HPDE6-E6E7 (cell line): ENCODE measurements at regions not wholly inside any gene's neighbourhood (a gene's known extent, or its start where the extent isn't known, plus 50 kb on each side); places are given as distances from the start of the nearest gene placed in this dataset.

Experiments used
- DNase-seq: peaks from one replicate; pipeline ENCODE4 v3.0.0; 2011; ENCODE audit warnings: missing footprints; ENCODE audit errors: extremely low spot score

DNA sequence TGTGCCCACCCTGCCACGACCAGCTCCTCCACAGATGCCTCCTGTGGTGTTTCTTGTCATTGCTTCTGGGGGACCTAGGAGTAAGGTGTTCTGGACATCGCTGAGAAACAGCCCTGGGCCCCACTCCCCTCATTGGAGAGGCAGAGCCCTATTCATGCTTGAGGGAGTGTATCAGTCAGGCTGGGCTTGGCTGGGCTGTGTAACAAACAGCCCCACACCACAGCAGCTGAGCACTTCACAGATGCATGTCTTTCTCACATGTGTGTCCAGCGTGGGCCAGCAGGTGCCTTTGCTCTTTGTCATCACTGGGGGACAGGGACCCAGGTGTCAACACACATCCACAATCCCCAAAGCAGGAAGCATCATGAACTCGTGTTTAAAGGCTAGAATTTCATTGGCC, 65.1 kb upstream of the FBRSL1 start:
- no peak for DNase-seq

DNA sequence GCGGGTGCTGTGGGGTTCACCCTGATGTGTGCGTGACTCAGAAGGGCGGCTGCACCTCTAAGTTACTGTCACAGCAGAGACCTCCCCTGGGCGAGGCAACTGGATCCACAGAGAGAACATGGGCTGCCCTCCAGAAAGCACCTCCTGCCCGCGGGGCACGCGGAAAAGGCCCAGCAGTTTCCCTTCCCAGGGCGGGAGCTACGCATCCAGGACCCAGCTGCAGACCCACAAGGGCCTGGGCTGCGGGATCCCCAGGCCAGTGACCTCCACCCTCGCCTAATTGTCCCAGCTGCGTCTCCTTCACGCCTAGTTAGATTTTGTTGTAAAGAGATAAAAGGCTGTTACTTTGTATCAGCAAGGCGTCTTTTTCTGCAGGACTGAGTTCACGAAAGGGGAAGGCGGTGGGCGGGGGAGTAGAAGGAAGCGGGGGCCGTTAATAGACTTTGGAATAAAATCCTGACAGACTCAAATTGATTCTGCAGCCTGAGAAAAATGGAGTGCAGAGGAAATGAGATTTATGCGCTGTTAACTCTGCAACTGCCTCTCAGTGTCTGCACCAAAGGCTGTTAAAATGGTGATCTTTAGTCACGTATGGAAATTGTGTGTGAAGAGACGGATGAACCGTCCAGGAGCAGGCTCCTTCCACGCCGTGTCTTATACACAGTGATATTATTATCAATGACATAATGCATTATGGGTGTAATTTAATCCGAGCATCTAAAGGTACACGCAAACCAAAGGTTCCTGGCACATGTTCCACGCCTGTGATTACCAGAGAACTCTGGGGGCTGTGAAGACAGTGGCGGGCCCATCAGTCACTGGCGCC, 65.9 kb upstream of the FBRSL1 start:
- no peak for DNase-seq

DNA sequence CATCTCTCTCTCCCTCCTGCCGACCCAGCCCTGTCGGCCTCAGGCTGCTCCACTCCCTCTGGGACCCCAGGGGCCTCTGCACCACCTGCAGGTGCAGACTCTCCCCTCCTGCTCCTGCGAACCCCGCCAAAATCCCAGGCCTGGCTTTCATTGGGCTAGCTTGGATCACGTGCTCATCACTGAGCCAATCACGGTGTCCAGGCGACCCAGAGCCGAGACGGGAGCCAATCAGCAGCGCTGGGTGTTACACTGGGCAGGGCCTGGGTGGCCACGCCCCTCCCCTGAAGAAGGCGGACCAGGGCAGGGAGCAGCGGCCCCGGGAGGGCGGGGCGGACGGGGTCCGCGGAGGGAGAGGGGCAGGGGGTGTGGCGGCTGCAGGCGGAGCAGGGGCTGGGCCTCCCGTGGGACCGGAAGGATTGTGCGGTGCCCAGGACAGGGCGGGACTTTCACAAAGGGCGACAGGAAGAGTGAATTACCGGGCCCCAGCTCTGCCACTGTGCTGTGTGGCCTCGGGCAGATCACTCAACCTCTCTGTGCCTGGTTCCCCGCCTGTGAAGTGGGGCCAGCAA, 66.6 kb upstream of the FBRSL1 start:
- no peak for DNase-seq

DNA sequence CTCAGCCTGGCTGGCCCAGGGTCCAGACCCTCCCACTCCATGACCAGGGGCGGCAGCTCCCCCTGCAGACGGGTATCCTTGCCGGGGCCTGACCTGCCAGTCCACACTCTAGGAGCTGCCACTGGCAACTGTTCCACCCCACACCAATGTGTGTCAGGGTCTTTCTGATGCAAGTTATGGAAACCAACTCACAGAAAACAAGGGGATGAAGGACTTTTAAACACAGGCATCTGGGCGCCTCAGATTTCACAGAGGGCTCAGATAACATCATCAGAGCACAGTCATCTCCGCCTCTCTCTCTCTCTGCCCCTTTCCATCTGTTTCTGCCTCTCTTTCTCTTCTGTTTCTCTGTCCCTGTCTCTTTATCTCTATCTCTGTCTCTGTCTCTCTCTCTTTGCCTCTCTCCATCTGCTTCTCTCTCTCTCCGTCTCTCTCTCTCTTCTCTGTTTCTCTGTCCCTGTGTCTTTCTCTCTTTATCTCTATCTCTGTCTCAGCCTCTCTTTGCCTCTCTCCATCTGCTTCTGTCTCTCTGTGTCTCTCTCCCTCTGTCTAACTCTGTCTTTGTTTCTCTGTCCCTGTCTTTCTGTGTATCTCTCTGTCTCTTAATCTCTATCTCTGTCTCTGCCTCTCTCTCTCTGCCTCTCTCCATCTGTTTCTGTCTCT, 67.4 kb upstream of the FBRSL1 start:
- no peak for DNase-seq

DNA sequence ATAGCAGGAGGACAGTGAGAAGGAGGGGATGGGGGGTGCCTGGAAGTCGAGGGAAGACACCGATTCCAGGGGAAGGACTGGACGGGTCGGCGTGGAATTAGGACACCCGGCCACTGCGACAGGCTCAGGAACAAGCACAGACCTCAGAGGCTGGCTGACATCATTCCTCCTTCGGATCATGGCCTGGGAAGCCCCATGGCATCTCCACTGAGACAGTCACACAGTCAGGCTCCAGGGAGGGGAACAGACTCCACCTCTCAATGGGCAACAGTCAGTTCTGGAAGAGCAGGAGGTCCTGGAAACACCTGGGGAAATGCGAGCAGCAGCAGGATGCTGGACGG, 67.9 kb upstream of the FBRSL1 start:
- DNase-seq, result no peak

DNA sequence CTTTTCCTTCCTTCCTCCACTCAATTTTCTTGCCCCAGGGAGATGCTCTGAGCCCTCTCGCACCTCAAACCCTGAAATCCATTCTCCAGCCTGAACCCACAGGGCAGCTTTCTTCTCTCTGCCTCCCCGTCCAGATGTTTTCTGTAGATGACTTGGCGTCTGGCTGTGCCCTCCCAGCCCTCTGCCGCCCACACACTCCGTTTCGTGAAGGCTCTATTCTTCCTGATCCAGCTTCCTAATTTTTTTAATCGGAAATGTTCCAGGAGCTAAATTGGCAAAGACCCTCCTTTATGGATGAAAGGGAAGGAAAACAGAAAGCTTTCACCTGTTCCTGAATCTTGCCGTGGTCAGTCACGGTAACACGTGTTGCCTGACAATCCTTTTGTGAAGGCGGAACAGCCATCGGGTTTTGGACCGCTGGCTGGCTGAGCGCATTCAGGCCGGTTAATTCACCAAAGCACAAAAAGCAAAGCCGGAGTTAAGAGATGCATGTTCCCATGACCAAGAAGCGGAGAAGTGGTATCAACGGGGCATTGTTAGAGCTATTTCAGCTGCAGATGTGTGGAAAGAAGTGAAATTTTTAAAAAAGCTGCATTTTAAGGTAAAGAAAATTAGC, 70.2 kb upstream of the FBRSL1 start:
- no peak for DNase-seq

DNA sequence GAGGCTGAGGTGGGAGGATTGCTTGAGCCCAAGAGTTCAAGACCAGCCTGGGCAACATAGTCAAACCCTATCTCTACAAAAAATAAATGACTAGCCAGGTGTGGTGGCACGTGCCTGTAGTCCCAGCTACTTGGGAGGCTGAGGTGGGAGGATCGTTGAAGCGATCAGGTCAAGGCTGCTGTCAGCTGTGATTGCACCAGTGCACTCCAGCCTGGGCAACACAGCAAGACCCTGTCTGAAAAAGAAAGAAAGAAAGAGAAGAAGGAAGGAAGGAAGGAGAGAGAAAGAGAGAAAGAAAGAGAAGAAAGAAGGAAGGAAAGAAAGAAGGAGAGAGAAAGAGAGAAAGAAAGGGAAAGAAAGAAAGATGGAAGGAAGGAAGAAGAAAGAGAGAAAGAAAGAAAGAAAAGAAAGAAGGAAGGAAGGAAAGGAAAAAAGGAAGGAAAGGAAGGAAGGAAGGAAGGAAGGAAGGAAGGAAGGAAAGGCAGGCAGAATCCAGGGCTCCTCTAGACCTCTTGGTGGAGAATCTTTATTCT, 71.5 kb upstream of the FBRSL1 start:
- DNase-seq, result no peak

DNA sequence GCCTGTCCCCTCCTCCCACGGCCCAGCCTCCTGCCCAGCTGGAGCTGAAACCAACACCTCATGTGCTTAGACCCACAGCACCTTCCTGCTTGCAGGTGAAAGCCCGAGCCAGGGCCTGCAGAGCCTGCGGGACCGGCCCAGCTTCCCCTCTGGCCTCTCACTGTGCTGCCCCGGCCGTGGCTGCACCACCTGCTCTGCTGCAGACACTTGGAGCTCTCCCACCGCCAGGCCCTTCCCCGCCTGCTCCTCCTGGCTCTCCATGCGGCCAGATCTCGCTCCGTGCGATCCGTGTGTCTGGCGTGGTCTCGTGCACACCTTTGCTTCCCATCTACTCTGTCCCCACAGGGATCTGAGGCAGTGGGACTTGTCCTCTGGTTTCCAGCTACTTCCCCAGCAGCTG, 72.2 kb upstream of the FBRSL1 start:
- DNase-seq, result no peak

DNA sequence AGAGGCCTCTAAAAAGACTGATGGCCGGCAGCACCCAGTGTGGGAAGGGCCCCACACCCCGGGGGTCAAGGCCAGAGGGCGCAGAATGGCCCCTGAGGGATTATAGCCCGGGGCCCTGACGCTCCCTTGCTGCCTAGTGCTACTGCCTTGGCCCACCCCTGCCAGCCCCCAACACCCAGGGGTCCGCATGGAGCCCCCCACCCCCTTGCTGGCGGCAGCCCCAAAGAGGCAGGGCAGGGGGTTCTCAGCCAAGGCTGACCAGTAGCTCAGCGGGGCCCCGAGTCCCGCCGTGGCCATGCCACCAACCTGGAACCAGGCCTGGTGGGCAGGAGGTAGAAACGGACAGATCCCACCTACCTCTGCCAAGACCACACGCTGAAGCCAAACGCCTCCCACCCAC, 73.1 kb upstream of the FBRSL1 start:
- no peak for DNase-seq

DNA sequence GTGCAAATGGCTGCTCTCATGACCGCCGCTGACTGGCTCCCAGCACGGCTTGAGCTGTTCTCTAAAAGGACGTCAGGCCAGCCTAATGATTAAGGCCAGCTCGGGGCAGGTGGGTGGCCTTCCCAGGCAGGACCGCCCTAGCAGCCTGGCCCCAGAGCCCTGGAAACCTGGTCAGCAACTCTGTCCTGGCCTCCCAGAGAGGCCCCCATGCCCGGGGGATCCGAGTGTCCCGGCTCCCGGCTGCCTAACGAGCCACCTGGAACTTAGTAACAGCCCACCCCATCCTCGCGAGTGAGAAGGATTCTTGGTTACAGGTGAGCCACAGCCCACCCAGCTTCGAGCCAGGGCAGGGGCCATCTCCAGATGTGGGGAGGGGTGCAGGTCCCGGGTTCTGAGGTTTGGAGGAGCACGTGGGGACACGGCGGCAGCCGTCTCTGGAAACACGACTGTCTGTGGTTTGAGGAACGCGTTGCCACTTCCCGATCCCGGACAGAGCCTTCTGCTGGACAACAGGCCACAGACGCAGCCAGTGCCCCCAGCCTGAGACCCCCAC, 73.8 kb upstream of the FBRSL1 start:
- no peak for DNase-seq

DNA sequence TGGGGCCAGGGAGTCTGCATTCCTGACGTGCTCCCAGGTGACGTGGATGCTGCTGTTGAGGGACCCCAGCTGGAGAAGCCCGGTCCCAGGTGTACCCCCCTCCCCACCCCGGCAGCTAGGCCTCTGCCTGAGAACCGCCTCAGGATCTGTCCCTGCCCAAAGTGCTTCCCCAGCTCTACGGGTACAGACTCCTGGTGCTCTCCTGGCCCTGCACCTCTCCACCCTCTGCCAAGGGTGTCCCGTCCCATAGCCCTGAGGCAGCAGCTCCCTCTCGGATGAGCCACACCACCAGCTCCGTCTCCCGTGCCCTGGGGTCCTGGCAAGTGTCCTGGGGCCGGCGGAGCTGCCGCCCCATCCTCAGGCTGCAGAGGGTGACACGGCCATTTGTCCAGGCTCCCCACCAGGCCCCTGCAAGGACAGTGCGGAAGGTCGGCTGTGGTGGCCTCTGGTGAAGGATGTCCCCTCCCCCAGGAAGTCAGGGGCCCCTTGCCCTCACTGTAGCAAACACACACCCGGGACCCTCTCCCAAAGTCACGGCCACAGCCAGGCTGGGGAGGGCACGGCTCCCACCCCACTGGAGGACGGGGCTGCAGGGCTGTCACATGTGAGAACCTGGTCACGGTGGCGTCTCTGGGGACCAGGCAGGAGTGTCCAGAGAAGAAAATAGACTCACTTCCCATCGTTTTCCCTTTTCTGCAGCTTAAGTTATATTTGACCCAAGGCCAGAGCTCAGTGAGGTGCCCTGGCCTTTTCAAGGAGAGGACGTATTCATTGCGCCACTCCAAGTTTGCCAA, 74.4 kb upstream of the FBRSL1 start:
- no peak for DNase-seq

DNA sequence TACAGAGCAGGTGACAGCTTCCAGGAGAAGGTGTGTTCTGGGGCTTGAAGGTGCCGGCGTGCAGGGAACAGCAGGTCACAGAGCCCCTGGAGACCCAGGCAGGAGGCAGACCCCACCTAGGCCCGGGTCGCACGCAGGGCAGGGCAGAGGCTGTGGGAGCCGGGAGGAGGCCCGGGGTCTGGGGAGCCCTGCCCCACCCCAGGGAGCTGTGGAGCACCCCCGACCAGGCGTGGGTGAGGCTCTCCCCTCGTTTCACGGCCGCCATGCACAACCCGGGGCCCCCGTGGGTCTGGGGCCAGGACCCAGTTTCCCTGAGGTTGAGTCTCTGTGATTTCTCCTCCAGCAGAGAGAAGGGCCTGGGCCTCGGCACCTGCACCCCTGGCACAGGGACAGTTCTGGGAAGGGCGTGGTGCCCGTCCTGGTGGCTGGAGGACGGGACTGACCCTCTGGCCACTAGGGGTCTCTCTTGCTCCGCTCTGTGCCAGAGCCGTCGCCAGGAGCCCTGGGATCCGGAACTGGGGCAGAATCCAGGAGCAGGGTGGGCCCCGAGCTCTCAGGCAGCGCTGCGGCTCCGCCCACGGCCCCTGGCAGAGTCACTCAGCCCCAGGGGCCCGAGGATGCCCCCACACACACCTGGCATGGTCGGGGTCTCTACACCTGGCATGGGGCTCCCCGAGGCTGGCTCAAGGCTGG, 75.2 kb upstream of the FBRSL1 start:
- peak; percentile 89 for DNase-seq

DNA sequence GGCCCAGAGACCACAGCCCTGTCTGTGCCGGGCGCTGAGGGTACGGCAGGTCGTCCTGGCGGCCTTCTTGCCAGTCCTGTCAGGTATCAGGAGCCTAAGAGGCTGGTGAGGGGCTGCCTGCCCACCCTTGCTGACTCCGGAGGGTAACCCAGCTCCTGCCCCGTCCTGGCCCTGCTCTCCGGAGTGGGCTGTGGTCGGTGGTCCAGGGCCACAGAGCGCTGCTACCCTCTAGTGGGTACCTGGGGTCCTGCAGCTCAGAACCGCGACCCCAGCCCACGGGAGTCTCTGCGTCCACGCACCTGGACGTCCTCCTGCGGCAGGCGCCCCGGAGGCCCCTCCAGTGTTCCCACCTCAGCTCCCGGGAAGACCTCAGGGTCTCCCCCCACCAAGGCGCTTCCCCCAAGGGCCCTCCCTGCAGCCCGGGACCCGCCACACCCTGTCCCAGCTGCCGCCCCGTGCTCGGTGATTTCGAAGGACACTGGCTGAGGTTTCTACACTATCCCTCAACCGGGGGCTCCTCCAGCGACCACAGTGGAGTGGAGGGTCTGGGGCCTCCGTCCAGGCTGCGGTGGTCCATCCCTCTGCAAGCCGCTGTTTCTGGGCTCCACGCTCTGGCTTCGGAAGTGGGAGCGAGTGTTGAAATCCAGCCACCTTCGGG, 75.9 kb upstream of the FBRSL1 start:
- no peak for DNase-seq

DNA sequence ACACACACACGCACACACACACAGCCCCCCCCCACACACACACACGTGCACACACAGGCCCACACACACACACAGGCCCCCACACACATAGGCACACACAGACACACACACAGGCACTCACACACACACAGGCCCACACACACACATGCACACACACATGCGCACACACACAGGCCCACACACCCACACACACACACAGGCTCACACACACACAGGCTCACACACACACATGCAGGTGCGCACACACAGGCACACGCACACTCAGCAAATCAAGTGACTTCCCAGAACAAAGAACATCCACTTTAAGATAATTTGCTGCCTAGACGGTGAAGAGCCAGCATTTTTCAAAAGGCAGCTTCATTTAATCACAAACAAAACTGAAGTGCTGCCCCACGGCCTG, 78.5 kb upstream of the FBRSL1 start:
- no peak for DNase-seq

DNA sequence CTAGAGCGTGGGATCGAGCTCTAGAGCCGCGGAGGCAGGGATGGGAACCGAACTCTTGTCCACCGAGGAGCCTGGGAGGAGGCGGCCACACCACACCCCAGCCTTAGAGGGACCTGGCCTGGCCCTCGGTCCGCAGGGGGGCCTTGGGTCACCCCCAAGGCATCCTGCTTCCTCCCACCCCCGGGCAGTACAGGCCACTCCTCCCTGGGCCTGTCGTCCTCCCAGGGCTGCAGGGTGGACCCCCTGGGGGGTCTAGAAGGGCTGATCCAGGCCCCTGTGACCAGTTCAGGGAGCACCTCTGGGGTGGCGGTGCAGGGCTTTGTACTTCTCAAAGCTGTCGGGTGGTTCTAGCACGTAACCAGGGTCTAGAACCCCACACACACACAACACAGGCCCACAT, 79.1 kb upstream of the FBRSL1 start:
- no peak for DNase-seq

DNA sequence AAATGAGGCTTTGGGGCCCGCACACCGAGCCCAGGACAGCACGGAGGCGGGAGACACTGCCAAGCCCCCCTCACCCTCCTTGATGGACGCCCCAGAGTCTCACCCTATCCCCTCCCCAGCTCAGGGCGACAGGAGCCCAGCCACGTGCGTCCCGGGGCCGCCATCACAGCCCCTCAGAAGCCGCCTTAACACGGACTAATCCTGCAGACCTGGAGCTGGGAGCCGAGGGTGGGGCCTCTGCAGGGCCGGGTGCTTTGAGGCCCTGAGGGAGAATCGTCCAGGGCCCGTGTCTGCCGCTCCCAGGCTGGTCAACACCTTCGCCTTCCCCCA, 79.7 kb upstream of the FBRSL1 start:
- no peak for DNase-seq

DNA sequence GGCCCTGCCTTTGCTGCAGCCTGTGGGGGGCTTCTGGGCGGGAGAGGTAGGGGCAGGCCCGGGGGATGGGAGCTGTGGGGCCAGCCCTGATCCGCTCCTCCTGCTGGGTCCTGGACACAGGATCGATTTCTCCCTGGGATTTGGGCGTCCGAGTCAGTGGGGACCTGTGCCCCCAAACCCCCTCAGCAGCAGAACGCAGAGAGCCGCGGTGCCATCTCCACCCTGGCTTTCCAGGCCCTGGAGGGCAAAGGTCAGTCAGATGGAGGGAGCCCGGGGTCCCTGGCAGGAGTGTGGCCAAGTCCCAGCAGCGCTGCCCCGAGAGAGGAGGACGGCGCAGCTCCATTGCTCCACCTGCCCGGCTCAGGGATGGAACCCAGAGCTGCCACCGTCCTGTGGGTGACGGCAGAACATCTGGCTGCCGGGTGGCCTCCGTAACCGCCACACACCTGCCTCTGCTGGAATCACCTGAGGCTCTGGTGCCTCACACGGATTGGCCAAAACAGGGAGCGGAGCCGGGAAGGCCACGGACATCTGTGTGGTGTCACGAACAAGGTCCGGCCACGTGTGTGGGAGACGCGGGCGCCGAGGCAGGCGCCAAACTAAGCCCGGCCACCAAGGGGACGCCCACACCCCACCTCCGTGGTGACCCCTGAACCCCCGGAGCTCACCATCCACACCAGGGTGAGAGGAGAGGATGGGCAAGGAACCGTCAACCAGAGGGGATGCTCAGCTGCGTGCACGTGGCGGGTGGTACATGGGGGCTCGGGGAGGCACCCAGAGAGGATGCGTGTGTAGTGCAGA, 80.3 kb upstream of the FBRSL1 start:
- DNase-seq, result no peak

DNA sequence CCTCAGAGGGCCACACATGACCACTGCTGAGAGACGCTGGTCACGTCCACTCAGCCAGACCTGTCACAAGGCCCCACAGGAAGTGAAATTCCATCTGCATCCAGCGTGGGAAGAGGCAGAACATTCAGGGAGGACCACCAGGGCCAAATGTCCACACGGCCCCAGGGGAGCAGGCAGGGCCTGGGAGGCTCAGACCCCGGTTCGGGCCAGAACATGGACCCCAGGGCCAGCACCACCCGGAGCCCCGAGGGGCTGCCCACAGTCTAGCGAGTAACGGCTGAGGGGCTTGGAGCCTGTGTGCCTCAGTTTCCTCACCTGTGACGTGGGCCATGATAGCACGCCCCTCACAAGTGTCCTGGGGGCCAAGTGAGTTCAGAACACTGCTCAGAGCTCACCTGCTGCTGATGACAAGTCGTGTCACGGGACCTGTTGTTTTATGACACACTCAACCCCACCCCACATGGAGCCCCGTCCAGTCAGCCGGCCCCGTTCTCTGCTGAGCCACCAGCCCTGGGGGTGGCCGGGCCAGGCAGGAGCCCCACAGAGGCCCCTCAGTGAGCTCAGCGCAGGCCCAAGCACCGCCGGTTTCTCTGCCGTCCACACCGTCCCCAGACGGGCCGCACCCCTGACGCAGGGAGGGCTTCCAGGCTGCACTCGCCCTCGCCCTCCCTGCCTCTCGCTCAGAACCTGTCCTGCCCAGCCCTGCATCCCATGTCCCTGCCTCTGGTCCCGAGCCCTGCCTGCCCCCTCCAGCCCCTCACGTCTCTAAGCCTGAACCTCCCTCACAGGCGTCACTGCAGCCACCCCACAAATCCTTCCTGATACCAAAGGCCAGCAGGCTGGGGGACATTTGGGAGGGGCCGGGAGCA, 79.5 kb upstream of the GALNT9 start:
- DNase-seq, result no peak

DNA sequence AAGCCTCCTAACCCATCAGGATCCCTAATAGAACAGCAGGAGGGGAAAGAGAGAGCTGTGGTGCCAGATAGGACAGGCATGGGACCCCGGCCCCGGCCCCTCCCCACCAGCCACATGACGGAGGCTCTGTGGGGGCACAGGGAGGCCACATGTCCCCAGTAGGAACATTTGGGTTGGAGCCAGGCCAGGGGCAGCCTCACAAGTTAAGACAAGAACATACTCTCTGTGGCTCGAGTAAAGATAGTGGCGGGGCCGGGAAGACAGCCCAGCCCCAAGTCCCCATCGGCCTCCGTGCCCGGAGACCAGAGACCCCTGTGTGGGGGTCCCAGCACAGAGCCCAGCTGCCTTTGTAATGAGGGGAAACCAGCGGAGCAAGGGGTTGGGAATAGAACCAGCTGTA, 78.6 kb upstream of the GALNT9 start:
- DNase-seq, result no peak
